HG02973 (cell line): ENCODE measurements at regions not wholly inside any gene's neighbourhood (a gene's known extent, or its start where the extent isn't known, plus 50 kb on each side); places are given as distances from the start of the nearest gene placed in this dataset.

Experiments
- ATAC-seq: cut with Tn5 transposase; IDR thresholded peaks from one replicate; pipeline ENCODE4 v1.9.1; 2021; ENCODE audit warnings: moderate library complexity; ENCODE audit not compliant: unreplicated experiment

DNA sequence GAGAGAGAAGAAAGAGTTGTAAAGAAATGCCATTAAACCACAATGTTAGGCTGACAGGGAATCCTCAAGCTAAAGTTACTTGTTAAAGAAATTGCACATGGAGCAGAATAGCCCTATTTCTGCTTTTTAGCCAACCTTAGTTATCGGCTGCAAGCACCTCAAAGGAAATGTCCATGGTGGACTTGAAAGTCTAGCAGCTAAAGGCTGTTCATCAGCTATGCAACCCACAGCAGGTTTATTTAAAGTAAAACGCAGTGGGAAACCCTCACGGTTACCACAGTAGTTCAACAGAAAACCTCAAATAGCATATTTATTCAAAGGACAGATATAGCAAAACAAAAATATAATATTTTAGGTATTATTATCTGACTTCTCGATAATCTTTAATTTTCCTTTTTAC lies 967.2 kb downstream of the IGSF11 start:
- no peak for ATAC-seq

DNA sequence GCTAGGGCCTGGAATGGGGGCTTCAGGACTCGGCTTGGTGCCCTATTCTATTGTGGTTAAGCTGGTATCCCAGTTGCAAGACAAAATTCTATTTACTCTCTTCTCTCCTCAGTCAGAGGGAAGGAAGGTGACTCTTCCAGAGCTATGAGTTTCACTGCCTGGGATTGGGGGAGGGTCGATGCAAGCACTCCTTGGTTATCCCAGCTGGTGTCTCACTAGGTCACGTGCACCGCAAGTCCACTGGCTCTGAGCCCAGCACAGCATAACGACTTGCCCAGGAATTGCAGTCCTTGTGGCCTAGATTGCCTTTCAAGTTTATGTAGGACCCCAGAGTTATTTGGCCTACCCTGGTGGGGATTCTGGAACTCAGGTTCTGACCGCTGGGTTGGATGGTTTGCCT lies 958.8 kb downstream of the IGSF11 start:
- ATAC-seq = no peak

DNA sequence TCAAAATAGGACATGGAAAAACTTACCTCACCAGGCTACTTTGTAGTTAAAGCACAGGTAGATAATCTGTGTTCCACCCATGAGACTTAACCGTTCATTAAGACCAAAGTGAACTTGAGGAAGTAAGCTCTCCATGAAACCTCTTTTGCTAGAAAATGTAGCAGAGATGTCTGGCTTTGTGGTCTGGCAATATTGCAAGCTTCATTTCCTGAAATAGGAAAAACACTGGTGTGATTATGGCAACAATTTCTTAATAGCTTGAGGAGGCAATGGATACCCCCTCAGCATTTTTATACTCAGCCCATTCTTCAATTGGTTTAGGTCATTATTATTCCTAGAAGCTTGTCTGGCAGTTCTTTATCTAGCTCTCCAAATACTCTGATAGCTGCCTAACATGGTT lies 957.3 kb downstream of the IGSF11 start:
- no peak for ATAC-seq

DNA sequence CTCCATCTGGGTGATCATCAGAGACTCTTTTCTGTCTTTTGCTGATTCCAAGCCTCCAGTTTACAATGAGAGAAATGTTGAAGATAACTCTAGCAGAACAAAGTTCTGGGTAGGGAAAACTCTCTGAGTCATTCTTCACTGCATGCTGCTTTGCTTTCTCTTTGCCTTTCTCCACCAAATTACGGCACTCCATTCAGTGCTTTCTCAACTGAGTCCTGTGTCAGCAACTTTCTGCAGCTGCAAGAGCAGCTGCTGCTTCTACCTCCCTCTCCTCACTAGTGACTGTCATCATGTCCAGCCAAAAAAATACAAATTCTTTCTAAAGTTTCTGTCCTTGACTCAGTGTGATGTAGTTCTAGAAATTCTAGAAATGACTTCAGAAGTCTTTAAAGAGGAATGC lies 953.8 kb downstream of the IGSF11 start:
- no peak for ATAC-seq

DNA sequence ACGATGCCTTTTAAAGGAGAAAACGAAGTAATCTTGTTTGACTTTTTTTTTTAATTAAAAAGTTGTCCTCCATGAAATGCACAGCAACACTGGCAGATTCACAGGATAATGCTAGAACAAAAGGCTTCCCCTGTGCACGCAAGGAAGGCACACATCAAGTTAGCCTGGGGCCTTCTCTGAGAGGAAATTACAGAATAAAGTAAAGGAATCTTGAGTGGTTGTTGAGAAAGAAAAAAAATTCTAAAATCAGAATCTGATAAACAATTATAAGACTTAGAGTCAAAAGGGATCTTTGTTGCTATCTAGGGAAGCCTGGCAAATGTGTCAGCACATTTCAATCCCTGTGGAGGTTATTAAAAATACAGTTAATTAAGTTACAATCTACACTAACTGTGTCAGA lies 946.0 kb downstream of the IGSF11 start:
- no peak for ATAC-seq

GRCh38 chr3:118089563-118089962 lies 945.1 kb downstream of the IGSF11 start:
- no peak for ATAC-seq

- no peak for ATAC-seq
Observed at GRCh38 chr3:118097226-118097625, 937.4 kb downstream of the IGSF11 start.

DNA sequence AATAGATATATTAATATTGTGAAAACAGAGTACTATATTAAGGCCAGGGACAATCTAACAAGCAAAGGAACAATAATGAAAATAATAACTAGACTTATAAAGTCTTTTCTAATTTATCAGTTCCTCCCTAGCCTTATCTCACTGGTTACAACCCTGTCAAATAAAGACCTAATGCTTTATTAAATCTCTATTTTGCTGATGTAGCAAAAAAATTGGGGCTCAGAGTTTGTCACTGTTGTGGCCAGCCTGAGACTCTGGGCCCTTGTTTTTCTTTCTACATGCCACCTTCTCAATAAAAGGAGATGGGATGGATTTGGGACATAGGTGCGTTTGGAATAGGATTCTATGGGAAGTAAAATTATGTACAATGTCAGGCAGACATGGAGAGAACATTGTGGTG lies 937.0 kb downstream of the IGSF11 start:
- ATAC-seq = no peak

- no peak for ATAC-seq
Observed at GRCh38 chr3:118098827-118099226, 935.8 kb downstream of the IGSF11 start.

DNA sequence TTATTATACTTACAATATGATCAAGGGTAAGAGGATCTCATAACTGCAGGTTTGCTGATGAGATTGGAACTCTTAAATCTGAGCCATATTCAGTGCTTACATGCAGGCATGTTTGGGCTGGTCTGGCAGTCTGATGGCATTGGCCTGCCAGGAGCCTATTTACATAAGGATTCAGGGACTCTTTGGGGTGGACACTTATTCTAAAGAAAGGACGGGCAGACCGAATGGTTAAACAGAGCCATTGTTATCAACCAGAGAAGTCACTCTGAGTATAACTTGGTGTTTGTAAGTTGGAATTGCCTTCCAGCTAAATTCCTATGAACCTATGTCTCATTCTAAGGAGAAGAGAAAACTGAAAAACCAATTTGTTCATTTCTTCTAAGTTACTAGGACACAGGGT lies 932.8 kb downstream of the IGSF11 start:
- ATAC-seq = no peak

- ATAC-seq = no peak
Observed at GRCh38 chr3:118102737-118103136, 931.9 kb downstream of the IGSF11 start.

- no peak for ATAC-seq
Observed at GRCh38 chr3:118108201-118108600, 926.4 kb downstream of the IGSF11 start.

- no peak for ATAC-seq
Observed at GRCh38 chr3:118108769-118109168, 925.9 kb downstream of the IGSF11 start.

DNA sequence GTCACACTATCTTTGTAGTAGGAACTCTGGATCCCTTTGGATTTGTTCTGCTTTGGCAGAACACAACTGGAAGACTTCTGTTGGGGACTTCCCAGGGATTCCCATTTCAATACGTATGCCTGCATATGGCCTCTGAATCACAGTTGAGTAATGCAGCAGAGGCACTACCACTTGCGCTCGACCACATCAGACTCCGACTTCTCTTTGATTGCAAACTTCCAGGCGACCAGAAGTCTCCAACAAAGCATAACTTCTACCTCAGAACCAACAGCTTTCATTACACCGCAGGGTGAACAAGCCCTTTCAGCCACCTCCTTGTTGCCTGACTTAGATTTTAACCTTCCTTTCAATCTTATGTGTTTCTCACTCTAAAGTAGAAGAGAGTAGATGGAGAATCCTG lies 924.4 kb downstream of the IGSF11 start:
- no peak for ATAC-seq

GRCh38 chr3:118116991-118117390 lies 917.7 kb downstream of the IGSF11 start:
- ATAC-seq = no peak

- no peak for ATAC-seq
Observed at GRCh38 chr3:118126751-118127150, 907.9 kb downstream of the IGSF11 start.

DNA sequence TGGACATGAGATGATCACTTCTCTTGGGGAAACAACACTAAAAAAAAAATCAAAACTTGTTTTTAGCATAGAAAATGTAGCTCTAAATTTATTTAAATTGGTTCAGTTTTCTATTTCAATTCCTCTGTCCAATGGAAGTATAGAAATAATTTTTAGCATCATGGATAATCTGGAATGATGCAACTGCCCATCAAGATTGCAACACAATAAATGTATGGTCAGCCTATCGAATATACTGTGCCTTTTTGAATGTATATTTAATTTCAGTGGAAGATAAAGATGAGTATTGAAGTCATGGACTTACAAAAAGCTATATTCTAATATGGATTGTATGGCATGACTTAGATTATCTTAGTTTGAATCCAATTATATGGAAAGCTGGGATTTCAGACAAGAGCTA lies 906.7 kb downstream of the IGSF11 start:
- no peak for ATAC-seq

DNA sequence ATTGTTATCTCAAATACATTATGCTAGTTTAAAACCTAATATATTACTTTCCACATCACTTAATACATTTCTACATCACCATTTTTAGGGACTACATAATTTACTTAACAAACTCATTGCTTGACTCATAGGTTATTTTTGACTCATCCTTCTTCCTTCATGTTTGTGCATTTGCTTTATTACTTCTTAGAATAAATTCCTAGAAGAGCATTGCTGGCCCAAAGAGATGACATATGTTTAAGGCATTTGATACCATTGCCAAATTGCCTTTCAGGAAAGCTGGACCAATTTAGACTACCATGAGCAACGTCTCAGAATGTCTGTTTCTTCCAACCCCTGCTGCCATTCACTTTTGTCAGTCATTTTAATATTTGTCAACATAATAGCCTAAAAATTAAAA lies 905.8 kb downstream of the IGSF11 start:
- ATAC-seq = no peak

- no peak for ATAC-seq
Observed at GRCh38 chr3:118137778-118138177, 896.9 kb downstream of the IGSF11 start.

DNA sequence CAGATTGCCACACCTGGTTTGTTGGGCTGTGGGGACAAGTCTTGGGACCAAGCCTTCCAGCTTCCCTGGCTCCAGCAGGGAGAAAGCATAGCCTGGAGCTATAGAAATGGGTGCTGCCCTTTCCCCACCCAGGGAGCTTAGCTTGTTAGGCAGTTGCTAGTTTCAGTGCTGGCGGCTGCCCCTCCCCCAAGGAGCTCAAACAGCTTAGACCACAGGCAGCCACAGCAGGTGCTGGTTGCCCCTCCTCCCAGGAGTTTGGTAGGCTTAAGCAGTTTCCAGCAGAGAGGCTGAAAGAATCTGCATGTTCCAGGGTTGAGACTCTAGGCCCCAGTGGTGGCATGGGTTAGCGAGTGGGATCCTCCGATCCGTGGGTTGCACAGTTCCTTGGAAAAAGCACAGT lies 889.7 kb downstream of the IGSF11 start:
- no peak for ATAC-seq

DNA sequence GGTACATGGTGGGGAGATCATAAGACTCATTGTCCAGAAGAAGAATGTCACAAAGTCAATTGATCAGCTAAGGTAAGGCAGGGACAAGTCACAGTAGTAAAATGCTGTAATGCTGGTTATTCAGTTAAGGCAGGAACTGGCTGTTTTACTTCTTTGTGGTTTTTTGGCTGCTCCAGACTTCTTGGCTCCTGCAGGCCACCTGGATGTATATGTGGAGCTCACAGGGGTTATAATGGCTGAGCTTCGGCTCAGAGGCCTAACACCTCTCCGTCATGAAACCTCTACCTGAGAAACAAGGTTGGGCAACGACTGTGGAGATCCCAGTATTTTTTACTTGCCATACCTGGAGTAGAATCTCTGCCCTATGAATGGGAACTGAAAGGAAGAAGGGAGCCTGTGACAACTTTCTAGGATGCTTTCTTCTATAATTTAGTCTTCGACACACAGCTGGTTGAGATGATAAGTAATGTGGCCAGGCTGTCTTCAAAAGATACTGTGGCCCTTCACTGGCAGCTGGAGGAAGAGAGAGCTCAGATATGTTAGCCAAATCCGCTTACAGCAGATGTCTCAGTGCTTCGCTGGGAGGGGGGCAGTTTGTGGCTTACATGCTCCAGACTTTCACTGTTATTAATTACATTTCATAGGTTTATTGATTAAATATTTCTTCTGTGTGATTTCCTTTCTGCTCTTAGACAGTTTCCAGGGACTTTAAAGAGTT lies 887.8 kb downstream of the IGSF11 start:
- no peak for ATAC-seq

GRCh38 chr3:118151164-118151563 lies 883.5 kb downstream of the IGSF11 start:
- ATAC-seq = no peak
